GM12865 (cell line): ENCODE measurements at regions not wholly inside any gene's neighbourhood (a gene's known extent, or its start where the extent isn't known, plus 50 kb on each side); places are given as distances from the start of the nearest gene placed in this dataset.

Experiments used
- DNase-seq: peaks from one replicate; pipeline ENCODE4 v3.0.0; 2010; ENCODE audit warnings: low read depth
- H3K4me3 ChIP-seq: 2 replicates; pipeline ENCODE4 v1.5.1; 2011; ENCODE audit warnings: mild to moderate bottlenecking, low read depth, low read length, control low read depth
- TF ChIP-seq, protein P1 (sequence below): IDR thresholded peaks from 2 replicates; pipeline ENCODE4 v1.5.1; 2011; ENCODE audit warnings: low read length, control low read depth, low read depth, inconsistent platforms; ENCODE audit not compliant: insufficient read depth; ENCODE audit errors: missing control alignments

- no peak overlapping the region for H3K4me3 ChIP-seq
- DNase-seq, result no peak
- TF ChIP-seq, protein P1, sequence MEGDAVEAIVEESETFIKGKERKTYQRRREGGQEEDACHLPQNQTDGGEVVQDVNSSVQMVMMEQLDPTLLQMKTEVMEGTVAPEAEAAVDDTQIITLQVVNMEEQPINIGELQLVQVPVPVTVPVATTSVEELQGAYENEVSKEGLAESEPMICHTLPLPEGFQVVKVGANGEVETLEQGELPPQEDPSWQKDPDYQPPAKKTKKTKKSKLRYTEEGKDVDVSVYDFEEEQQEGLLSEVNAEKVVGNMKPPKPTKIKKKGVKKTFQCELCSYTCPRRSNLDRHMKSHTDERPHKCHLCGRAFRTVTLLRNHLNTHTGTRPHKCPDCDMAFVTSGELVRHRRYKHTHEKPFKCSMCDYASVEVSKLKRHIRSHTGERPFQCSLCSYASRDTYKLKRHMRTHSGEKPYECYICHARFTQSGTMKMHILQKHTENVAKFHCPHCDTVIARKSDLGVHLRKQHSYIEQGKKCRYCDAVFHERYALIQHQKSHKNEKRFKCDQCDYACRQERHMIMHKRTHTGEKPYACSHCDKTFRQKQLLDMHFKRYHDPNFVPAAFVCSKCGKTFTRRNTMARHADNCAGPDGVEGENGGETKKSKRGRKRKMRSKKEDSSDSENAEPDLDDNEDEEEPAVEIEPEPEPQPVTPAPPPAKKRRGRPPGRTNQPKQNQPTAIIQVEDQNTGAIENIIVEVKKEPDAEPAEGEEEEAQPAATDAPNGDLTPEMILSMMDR, result no peak
These were observed 93.5 kb upstream of the ANO1 start for GRCh38 chr11:69984457-69985261.

DNA sequence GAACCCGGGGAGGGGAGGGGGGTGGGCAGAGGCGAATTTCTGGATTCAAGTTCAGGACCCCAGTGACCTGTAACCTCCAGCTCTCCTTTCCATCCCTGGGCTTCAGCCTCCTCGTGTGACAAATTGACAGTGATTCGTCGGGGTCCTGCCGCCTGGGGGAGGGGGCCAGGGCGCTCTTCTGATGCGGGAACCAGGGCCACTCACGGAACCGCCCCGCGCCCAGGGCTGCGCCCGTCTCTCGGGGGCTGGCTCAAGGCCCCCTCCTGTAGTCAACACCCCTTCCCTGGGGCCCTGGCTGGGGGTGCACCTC, 92.8 kb upstream of the ANO1 start:
- DNase-seq, result no peak
- TF ChIP-seq, protein P1, result no peak
- no peak overlapping the region for H3K4me3 ChIP-seq

DNA sequence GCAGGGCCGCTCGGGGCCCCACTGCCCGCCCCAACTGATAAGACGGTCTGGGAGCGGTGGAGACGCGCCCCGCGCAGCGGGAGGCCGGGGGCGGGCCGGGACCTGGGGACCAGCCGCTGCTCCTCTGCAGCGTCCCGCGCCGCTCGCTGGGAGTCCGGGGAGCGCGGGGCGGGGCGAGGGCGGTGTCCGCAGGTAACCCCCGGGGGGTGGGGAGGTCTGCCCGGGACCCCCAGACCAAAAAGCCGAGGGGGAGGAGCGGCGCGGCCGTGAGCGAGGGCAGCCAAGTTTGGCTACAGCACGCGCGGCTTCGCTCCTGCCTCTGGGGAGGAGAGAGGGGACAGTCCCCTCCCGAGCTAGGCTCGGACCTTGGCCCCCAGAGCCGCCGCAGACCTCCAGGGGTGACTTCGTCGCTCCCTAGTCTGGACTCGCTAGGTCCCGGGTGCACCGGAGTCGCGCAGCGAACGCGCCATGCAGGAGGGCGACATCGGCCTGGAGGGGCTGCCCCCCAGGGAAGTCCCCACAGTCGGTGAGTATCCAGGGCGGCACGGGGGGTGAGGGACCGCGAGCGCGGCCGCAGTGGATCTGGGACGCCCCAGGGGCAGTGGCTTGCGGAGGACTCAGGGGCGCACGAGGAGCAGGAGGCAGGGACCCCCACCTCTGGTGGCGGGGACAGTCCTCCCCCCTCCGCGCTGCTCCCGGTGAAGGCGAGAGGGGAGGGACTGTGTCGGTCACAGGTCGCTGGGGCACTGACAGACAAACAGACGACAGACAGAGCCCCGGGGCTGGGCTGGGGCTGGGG, 92.3 kb upstream of the ANO1 start:
- no peak overlapping the region for H3K4me3 ChIP-seq

GRCh38 chr11:69986440-69986787, 91.7 kb upstream of the ANO1 start:
- no peak overlapping the region for H3K4me3 ChIP-seq
- no peak for DNase-seq
- TF ChIP-seq, protein P1, result no peak

More for the DNA sequence above, 92.3 kb upstream of the ANO1 start:
- DNase-seq, result no peak
- TF ChIP-seq, protein P1, result no peak

GRCh38 chr11:69986830-69987229, 91.3 kb upstream of the ANO1 start:
- TF ChIP-seq, protein P1, result no peak
- no peak overlapping the region for H3K4me3 ChIP-seq
- no peak for DNase-seq

DNA sequence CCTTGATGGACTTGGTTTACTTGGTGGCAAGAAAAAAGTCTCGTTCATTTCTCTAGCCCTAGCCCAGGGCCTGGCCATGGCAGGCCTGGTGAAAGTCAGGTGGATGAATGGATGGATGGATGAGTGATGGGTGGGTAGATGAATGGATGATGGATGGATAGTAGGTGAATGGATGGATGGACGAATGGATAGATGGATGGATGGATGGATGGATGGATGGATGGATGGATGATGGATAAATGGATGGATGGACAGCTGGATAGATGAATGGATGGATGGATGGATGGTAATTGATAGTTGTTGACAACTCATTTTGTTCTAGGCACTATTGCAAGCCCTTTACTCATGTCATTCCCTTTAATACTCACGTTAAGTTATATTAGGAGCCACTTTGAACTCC, 86.1 kb upstream of the ANO1 start:
- DNase-seq, result no peak
- H3K4me3 ChIP-seq, result no peak overlapping the region
- TF ChIP-seq, protein P1, result no peak
